ENCODE measurements at regions not wholly inside any gene's neighbourhood (a gene's known extent, or its start where the extent isn't known, plus 50 kb on each side); places are given as distances from the start of the nearest gene placed in this dataset.

GRCh38 chr3:174440741-174441587 is 418.2 kb upstream of the NAALADL2 start:
- Histone ChIP-seq H3K4me2 (ENCODE audit: insufficient read depth, low read length) (peak overlapping the region; percentile 98), H3K9ac (replicated peaks; ENCODE audit: extremely low read depth, insufficient read depth, low read length) (peak overlapping the region; percentile 89), H3K9me3 (replicated peaks; ENCODE audit: control insufficient read depth, insufficient read depth, low read length) (no peaks in the 10 kb centered on the region), H4K20me1 (replicated peaks; ENCODE audit: control insufficient read depth, extremely low read depth, insufficient read depth, low read length) (no peaks in the 10 kb centered on the region), H3K9me1 (replicated peaks; ENCODE audit: control insufficient read depth, extremely low read depth, insufficient read depth, low read length) (no peaks in the 10 kb centered on the region), H2AFZ (ENCODE audit: low read depth, low read length) (peak overlapping the region; percentile 58), H3K4me3 (replicated peaks in 1 of 3; ENCODE audit: insufficient read depth in 1 of 3, low read depth in 1 of 3, low read length in 3 of 3) (peak overlapping the region; percentile 74 to 91 (median 78)), H3K36me3 (ENCODE audit: control insufficient read depth in 2 of 2, extremely low read depth in 1 of 2, insufficient read depth in 2 of 2, low read length in 2 of 2) (no peaks in the 10 kb centered on the region), H3K4me1 (ENCODE audit: control insufficient read depth, extremely low read depth, insufficient read depth, low read length) (peaks cover 21% of the 10 kb centered on the region), H3K27ac (ENCODE audit: insufficient read depth, low read depth, low read length) (peak overlapping the region; percentile 90), H3K79me2 (ENCODE audit: control insufficient read depth, insufficient read depth, low read length) (no peaks in the 10 kb centered on the region), H3K27me3 (ENCODE audit: control insufficient read depth in 2 of 2, insufficient read depth in 2 of 2, low read length in 2 of 2) (no peaks in the 10 kb centered on the region)
- TSS peak; percentile 39 for BruUV-seq (replicated peaks)
- intact Hi-C loops (cut with micrococcal nuclease): loop anchor here (1.0 to 10.0 kb wide), 6 partner anchors 239 to 1042 kb away; no protein-coding TSS in a partner anchor
- FAIRE-seq: peak; percentile 52
- dilution Hi-C loops (cut with MboI; ENCODE audit: extremely low pct_ligation_motif_present, low sequenced_read_pairs): no loop called here
- TF ChIP-seq, protein P1, sequence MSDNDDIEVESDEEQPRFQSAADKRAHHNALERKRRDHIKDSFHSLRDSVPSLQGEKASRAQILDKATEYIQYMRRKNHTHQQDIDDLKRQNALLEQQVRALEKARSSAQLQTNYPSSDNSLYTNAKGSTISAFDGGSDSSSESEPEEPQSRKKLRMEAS (IDR thresholded peaks at IDR 0.05; ENCODE audit: insufficient read depth, insufficient read length): no peak
- TF ChIP-seq, protein P2, sequence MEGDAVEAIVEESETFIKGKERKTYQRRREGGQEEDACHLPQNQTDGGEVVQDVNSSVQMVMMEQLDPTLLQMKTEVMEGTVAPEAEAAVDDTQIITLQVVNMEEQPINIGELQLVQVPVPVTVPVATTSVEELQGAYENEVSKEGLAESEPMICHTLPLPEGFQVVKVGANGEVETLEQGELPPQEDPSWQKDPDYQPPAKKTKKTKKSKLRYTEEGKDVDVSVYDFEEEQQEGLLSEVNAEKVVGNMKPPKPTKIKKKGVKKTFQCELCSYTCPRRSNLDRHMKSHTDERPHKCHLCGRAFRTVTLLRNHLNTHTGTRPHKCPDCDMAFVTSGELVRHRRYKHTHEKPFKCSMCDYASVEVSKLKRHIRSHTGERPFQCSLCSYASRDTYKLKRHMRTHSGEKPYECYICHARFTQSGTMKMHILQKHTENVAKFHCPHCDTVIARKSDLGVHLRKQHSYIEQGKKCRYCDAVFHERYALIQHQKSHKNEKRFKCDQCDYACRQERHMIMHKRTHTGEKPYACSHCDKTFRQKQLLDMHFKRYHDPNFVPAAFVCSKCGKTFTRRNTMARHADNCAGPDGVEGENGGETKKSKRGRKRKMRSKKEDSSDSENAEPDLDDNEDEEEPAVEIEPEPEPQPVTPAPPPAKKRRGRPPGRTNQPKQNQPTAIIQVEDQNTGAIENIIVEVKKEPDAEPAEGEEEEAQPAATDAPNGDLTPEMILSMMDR (IDR thresholded peaks at IDR 0.05; ENCODE audit: extremely low read depth in 1 of 2, insufficient read depth in 1 of 2, low read depth in 1 of 2, low read length in 2 of 2): no peak
- TF ChIP-seq JUN (IDR thresholded peaks at IDR 0.05; ENCODE audit: borderline replicate concordance, insufficient read depth, insufficient read length, low read depth) (peak; percentile 21), MYC (IDR thresholded peaks at IDR 0.05; ENCODE audit: low read depth, low read length) (no peak), FOS (IDR thresholded peaks at IDR 0.05; ENCODE audit: borderline replicate concordance, insufficient read depth, low read length) (peak; percentile 86), GATA2 (IDR thresholded peaks at IDR 0.05; ENCODE audit: insufficient read depth, insufficient read length, low read depth, low read length) (no peak), POLR2AphosphoS5 (IDR thresholded peaks at IDR 0.05; ENCODE audit: insufficient read depth, low read depth, low read length) (peak; percentile 48), EZH2 (IDR thresholded peaks at IDR 0.05; ENCODE audit: borderline replicate concordance, low read depth, low read length, severe bottlenecking) (no peak), POLR2A (IDR thresholded peaks at IDR 0.05; ENCODE audit: low read depth, low read length) (peak; percentile 39)
- ChIA-PET POLR2A (interaction anchor here (0.6 to 0.9 kb wide), 2 partner anchors 701 to 905 kb away, joined by 3 to 6 read pairs; no protein-coding TSS in a partner anchor), CTCF (interaction anchor here (0.5 to 1.8 kb wide), 10 partner anchors 11 to 1989 kb away, joined by 3 to 5 read pairs (median 4); partner anchors contain the start of gene NLGN1)
- DNase-seq (ENCODE audit: low read depth, low spot score): peak; percentile 90

All from endothelial cell of umbilical vein (primary cell).